Liver (tissue), 8 donors: ENCODE measurements at regions not wholly inside any gene's neighbourhood (a gene's known extent, or its start where the extent isn't known, plus 50 kb on each side); places are given as distances from the start of the nearest gene placed in this dataset.

Experiments
- DNase-seq: peaks from one replicate; pipeline ENCODE4 v3.0.0-alpha.2; 2017; ENCODE audit warnings: low spot score
- H3K27ac ChIP-seq, 2 donors: one replicate each; pipeline ENCODE4 v1.7.0; 2013; ENCODE audit warnings: inconsistent platforms in 2 of 2, low read length in 2 of 2, control low read depth in 1 of 2, low read depth in 1 of 2, mild to moderate bottlenecking in 1 of 2
- H3K27me3 ChIP-seq, 4 donors: one replicate each; pipeline versions ENCODE4 v1.6.1 to v1.7.0; 2013; ENCODE audit warnings: low read length in 3 of 4, inconsistent platforms in 1 of 4, mild to moderate bottlenecking in 1 of 4, moderate library complexity in 1 of 4; ENCODE audit not compliant: control insufficient read depth in 4 of 4, insufficient read depth in 4 of 4
- H3K36me3 ChIP-seq, 4 donors: one replicate each; pipeline versions ENCODE4 v1.6.1 to v1.7.0; 2013; ENCODE audit warnings: low read length in 3 of 4, mild to moderate bottlenecking in 3 of 4, low read depth in 1 of 4, moderate library complexity in 1 of 4; ENCODE audit not compliant: control insufficient read depth in 4 of 4, insufficient read depth in 3 of 4
- H3K4me1 ChIP-seq, 4 donors: one replicate each; pipeline versions ENCODE4 v1.6.1 to v1.7.0; 2013; ENCODE audit warnings: low read length in 3 of 4, mild to moderate bottlenecking in 3 of 4, moderate library complexity in 1 of 4; ENCODE audit not compliant: control insufficient read depth in 4 of 4, insufficient read depth in 4 of 4
- H3K4me3 ChIP-seq, 3 donors: one replicate each; pipeline versions ENCODE4 v1.6.1 to v1.7.0; 2013; ENCODE audit warnings: low read length in 3 of 3, control low read depth in 1 of 3, low read depth in 1 of 3, mild to moderate bottlenecking in 1 of 3
- H3K9ac ChIP-seq, 2 donors: one replicate each; pipeline ENCODE4 v1.7.0; 2013; ENCODE audit warnings: low read length in 2 of 2, mild to moderate bottlenecking in 2 of 2, moderate library complexity in 2 of 2, control low read depth in 1 of 2, low read depth in 1 of 2
- H3K9me3 ChIP-seq, 4 donors: one replicate each; pipeline versions ENCODE4 v1.6.1 to v1.7.0; 2013; ENCODE audit warnings: low read length in 3 of 4; ENCODE audit not compliant: control insufficient read depth in 4 of 4
- EGR1 ChIP-seq, 2 donors: IDR thresholded peaks; 2 replicates each; pipeline ENCODE4 v1.6.1; 2016 to 2018; ENCODE audit warnings: antibody characterized with exemption in 2 of 2, low read depth in 2 of 2
- FOXA1 ChIP-seq: IDR thresholded peaks from 2 replicates; pipeline ENCODE4 v1.6.1; 2016; ENCODE audit warnings: antibody characterized with exemption
- GABPA ChIP-seq, 2 donors: IDR thresholded peaks in 1 of 2; conservative IDR thresholded peaks in 1 of 2; 2 replicates each; pipeline ENCODE4 v1.6.1; 2016; ENCODE audit warnings: antibody characterized with exemption in 2 of 2, mild to moderate bottlenecking in 1 of 2, moderate library complexity in 1 of 2
- HNF4A ChIP-seq, 2 donors: conservative IDR thresholded peaks; 2 replicates each; pipeline ENCODE4 v1.6.1; 2016; ENCODE audit warnings: antibody characterized with exemption in 2 of 2, mild to moderate bottlenecking in 2 of 2
- HNF4G ChIP-seq: IDR thresholded peaks from 2 replicates; pipeline ENCODE4 v1.6.1; 2016; ENCODE audit warnings: antibody characterized with exemption
- JUND ChIP-seq, 2 donors: IDR thresholded peaks; 2 replicates each; pipeline ENCODE4 v1.6.1; 2016; ENCODE audit warnings: antibody characterized with exemption in 2 of 2
- NR2F2 ChIP-seq: IDR thresholded peaks from 2 replicates; pipeline ENCODE4 v1.6.1; 2016; ENCODE audit warnings: antibody characterized with exemption
- RXRA ChIP-seq, 2 donors: IDR thresholded peaks; 2 replicates each; pipeline ENCODE4 v1.6.1; 2017 to 2018; ENCODE audit warnings: antibody characterized with exemption in 2 of 2, mild to moderate bottlenecking in 1 of 2
- SP1 ChIP-seq: IDR thresholded peaks from 2 replicates; pipeline ENCODE4 v1.6.1; 2018; ENCODE audit warnings: antibody characterized with exemption, mild to moderate bottlenecking
- TAF1 ChIP-seq: conservative IDR thresholded peaks from 2 replicates; pipeline ENCODE4 v1.6.1; 2016; ENCODE audit warnings: antibody characterized with exemption, mild to moderate bottlenecking
- YY1 ChIP-seq: IDR thresholded peaks from 2 replicates; pipeline ENCODE4 v1.6.1; 2016; ENCODE audit warnings: antibody characterized with exemption, mild to moderate bottlenecking
- WGBS: extraction: QIAGEN DNeasy Blood & Tissue Kit; methylation state at CpG from one replicate; pipeline ENCODE4 v1.1.7; 2013; 5-methylcytosine and 5-hydroxymethylcytosine counted together
- TF ChIP-seq, protein P1 (sequence below): fragments of 150-350 bp; IDR thresholded peaks from 2 replicates; pipeline ENCODE4 v1.5.1; 2017; ENCODE audit warnings: improper control_type of control experiment, low read depth, low read length; ENCODE audit not compliant: missing input control
- TF ChIP-seq, protein P2 (sequence below): IDR thresholded peaks from 2 replicates; pipeline ENCODE4 v1.6.1; 2016; ENCODE audit warnings: antibody characterized with exemption, mild to moderate bottlenecking
- TF ChIP-seq, protein P3 (sequence below): IDR thresholded peaks from 2 replicates; pipeline ENCODE4 v1.6.1; 2016; ENCODE audit warnings: antibody characterized with exemption
- TF ChIP-seq, protein P4 (sequence below): IDR thresholded peaks from 2 replicates; pipeline ENCODE4 v1.6.1; 2016; ENCODE audit warnings: antibody characterized with exemption
- TF ChIP-seq, protein P5 (sequence below): IDR thresholded peaks from 2 replicates; pipeline ENCODE4 v1.6.1; 2016; ENCODE audit warnings: antibody characterized with exemption
- donor health status: healthy.
- donor health status: healthy.
- donor health status: healthy.
- donor health status: healthy.
- donor health status: healthy.

DNA sequence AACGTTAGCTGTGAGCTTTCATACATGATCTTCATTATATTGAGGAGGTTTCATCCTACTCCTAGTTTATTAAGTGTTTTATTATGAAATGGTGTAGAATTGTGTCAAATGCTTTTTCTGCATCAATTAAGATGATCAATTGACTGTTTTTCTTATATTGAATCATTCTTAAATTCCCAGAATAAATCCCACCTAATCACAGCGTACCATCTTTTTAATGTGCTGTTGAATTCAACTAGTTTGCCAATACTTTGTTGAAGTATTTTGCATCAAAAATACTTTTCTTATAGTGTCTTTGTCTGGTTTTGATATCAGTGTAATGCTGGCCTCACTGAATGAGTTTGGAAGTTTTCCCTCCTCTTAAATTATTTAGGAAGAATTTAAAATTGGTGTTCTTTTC lies 138.6 kb upstream of the SGCG start:
- H3K4me3 ChIP-seq = no peak overlapping the region

DNA sequence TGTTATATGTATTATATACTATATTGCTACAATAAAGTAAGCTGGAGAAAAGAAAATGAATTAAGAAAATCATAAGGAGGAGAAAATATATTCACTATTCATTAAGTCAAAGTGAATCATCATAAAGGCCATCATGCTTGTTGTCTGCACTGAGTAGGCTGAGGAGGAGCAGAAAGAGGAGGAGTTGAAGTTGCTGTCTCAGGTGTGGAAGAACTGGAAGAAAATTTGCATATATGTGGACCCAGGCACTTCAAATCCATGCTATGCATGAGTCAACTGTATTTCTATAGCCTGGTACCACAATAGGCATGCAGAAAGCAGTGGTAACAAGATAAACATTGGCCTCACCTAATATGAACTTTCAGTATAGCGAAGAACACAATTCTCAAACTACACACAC lies 135.9 kb upstream of the SGCG start:
- no peak for DNase-seq
- no peaks in the 10 kb centered on the region for H3K36me3 ChIP-seq
- WGBS = 79% methylated on average over 1 of the region's 1 CpG
- H3K9ac ChIP-seq = no peak overlapping the region
- no peaks in the 10 kb centered on the region for H3K9me3 ChIP-seq
- no peak overlapping the region for H3K4me3 ChIP-seq
- no peaks in the 10 kb centered on the region for H3K27me3 ChIP-seq
- H3K27ac ChIP-seq = no peak overlapping the region
- H3K4me1 ChIP-seq = no peaks in the 10 kb centered on the region
- no peak for TF ChIP-seq RXRA (IDR thresholded peaks at IDR 0.05)
- TF ChIP-seq GABPA (IDR thresholded peaks at IDR 0.05 in 1 of 2, conservative IDR thresholded peaks at IDR 0.05 in 1 of 2) = no peak
- TF ChIP-seq, protein P1, sequence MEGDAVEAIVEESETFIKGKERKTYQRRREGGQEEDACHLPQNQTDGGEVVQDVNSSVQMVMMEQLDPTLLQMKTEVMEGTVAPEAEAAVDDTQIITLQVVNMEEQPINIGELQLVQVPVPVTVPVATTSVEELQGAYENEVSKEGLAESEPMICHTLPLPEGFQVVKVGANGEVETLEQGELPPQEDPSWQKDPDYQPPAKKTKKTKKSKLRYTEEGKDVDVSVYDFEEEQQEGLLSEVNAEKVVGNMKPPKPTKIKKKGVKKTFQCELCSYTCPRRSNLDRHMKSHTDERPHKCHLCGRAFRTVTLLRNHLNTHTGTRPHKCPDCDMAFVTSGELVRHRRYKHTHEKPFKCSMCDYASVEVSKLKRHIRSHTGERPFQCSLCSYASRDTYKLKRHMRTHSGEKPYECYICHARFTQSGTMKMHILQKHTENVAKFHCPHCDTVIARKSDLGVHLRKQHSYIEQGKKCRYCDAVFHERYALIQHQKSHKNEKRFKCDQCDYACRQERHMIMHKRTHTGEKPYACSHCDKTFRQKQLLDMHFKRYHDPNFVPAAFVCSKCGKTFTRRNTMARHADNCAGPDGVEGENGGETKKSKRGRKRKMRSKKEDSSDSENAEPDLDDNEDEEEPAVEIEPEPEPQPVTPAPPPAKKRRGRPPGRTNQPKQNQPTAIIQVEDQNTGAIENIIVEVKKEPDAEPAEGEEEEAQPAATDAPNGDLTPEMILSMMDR = no peak
- TF ChIP-seq, protein P2, sequence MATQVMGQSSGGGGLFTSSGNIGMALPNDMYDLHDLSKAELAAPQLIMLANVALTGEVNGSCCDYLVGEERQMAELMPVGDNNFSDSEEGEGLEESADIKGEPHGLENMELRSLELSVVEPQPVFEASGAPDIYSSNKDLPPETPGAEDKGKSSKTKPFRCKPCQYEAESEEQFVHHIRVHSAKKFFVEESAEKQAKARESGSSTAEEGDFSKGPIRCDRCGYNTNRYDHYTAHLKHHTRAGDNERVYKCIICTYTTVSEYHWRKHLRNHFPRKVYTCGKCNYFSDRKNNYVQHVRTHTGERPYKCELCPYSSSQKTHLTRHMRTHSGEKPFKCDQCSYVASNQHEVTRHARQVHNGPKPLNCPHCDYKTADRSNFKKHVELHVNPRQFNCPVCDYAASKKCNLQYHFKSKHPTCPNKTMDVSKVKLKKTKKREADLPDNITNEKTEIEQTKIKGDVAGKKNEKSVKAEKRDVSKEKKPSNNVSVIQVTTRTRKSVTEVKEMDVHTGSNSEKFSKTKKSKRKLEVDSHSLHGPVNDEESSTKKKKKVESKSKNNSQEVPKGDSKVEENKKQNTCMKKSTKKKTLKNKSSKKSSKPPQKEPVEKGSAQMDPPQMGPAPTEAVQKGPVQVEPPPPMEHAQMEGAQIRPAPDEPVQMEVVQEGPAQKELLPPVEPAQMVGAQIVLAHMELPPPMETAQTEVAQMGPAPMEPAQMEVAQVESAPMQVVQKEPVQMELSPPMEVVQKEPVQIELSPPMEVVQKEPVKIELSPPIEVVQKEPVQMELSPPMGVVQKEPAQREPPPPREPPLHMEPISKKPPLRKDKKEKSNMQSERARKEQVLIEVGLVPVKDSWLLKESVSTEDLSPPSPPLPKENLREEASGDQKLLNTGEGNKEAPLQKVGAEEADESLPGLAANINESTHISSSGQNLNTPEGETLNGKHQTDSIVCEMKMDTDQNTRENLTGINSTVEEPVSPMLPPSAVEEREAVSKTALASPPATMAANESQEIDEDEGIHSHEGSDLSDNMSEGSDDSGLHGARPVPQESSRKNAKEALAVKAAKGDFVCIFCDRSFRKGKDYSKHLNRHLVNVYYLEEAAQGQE = no peak
- TF ChIP-seq, protein P3, sequence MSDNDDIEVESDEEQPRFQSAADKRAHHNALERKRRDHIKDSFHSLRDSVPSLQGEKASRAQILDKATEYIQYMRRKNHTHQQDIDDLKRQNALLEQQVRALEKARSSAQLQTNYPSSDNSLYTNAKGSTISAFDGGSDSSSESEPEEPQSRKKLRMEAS = no peak
- TF ChIP-seq YY1 = no peak
- no peak for TF ChIP-seq TAF1
- TF ChIP-seq, protein P4, sequence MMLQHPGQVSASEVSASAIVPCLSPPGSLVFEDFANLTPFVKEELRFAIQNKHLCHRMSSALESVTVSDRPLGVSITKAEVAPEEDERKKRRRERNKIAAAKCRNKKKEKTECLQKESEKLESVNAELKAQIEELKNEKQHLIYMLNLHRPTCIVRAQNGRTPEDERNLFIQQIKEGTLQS = no peak
- TF ChIP-seq, protein P5, sequence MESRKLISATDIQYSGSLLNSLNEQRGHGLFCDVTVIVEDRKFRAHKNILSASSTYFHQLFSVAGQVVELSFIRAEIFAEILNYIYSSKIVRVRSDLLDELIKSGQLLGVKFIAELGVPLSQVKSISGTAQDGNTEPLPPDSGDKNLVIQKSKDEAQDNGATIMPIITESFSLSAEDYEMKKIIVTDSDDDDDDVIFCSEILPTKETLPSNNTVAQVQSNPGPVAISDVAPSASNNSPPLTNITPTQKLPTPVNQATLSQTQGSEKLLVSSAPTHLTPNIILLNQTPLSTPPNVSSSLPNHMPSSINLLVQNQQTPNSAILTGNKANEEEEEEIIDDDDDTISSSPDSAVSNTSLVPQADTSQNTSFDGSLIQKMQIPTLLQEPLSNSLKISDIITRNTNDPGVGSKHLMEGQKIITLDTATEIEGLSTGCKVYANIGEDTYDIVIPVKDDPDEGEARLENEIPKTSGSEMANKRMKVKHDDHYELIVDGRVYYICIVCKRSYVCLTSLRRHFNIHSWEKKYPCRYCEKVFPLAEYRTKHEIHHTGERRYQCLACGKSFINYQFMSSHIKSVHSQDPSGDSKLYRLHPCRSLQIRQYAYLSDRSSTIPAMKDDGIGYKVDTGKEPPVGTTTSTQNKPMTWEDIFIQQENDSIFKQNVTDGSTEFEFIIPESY = no peak
- TF ChIP-seq EGR1 (IDR thresholded peaks at IDR 0.05; ENCODE audit: low read depth in 2 of 2) = no peak
- no peak for TF ChIP-seq NR2F2
- no peak for TF ChIP-seq HNF4G
- TF ChIP-seq SP1 = no peak

More for the DNA sequence above, 138.6 kb upstream of the SGCG start:
- no peaks in the 10 kb centered on the region for H3K36me3 ChIP-seq
- no peaks in the 10 kb centered on the region for H3K27me3 ChIP-seq
- TF ChIP-seq NR2F2 = no peak
- TF ChIP-seq, protein P2 = no peak
- TF ChIP-seq HNF4A (conservative IDR thresholded peaks at IDR 0.05) = no peak
- TF ChIP-seq, protein P5 = no peak
- no peak for TF ChIP-seq SP1
- no peak for TF ChIP-seq RXRA (IDR thresholded peaks at IDR 0.05)
- no peak for TF ChIP-seq FOXA1
- no peak for TF ChIP-seq YY1
- TF ChIP-seq EGR1 (IDR thresholded peaks at IDR 0.05; ENCODE audit: low read depth in 2 of 2) = no peak
- TF ChIP-seq JUND (IDR thresholded peaks at IDR 0.05) = no peak
- 84% methylated on average over 2 of the region's 2 CpGs for WGBS
- H3K27ac ChIP-seq = no peak overlapping the region
- H3K9me3 ChIP-seq = no peaks in the 10 kb centered on the region
- DNase-seq = no peak
- H3K4me1 ChIP-seq = no peaks in the 10 kb centered on the region
- H3K9ac ChIP-seq = no peak overlapping the region
